HG03521 (cell line): ENCODE measurements at regions not wholly inside any gene's neighbourhood (a gene's known extent, or its start where the extent isn't known, plus 50 kb on each side); places are given as distances from the start of the nearest gene placed in this dataset.
"Not testable (repeated sequence)": the region's sequence is repeated elsewhere in the genome, so short reads cannot be mapped to it uniquely, and the experiment has no call there.

Experiments used
- ATAC-seq: cut with Tn5 transposase; IDR thresholded peaks from one replicate; pipeline ENCODE4 v1.9.1; 2021; ENCODE audit warnings: mild to moderate bottlenecking, moderate library complexity; ENCODE audit not compliant: unreplicated experiment

GRCh38 chr14:48622980-48623379 is 947.6 kb upstream of the MDGA2 start:
- no peak for ATAC-seq

GRCh38 chr14:48618057-48618456 is 942.7 kb upstream of the MDGA2 start:
- no peak for ATAC-seq

- ATAC-seq = no peak
These were observed 941.5 kb upstream of the MDGA2 start for GRCh38 chr14:48616931-48617330.

- no peak for ATAC-seq
These were observed 940.2 kb upstream of the MDGA2 start for GRCh38 chr14:48615618-48616017.

GRCh38 chr14:48614003-48614402 is 938.6 kb upstream of the MDGA2 start:
- no peak for ATAC-seq

- ATAC-seq = not testable (repeated sequence)
These were observed 931.6 kb upstream of the MDGA2 start for GRCh38 chr14:48606960-48607359.

- no peak for ATAC-seq
These were observed 923.1 kb upstream of the MDGA2 start for GRCh38 chr14:48598458-48598857.

- ATAC-seq = no peak
These were observed 910.7 kb upstream of the MDGA2 start for GRCh38 chr14:48586099-48586498.

- ATAC-seq = no peak
These were observed 908.6 kb upstream of the MDGA2 start for GRCh38 chr14:48584031-48584430.

- no peak for ATAC-seq
These were observed 907.5 kb upstream of the MDGA2 start for GRCh38 chr14:48582938-48583337.

GRCh38 chr14:48580692-48581091 is 905.3 kb upstream of the MDGA2 start:
- ATAC-seq = no peak

GRCh38 chr14:48575772-48576171 is 900.4 kb upstream of the MDGA2 start:
- ATAC-seq = no peak

- no peak for ATAC-seq
These were observed 893.3 kb upstream of the MDGA2 start for GRCh38 chr14:48568688-48569087.

GRCh38 chr14:48568252-48568651 is 892.8 kb upstream of the MDGA2 start:
- ATAC-seq = no peak

- no peak for ATAC-seq
These were observed 888.1 kb upstream of the MDGA2 start for GRCh38 chr14:48563489-48563888.

- ATAC-seq = not testable (repeated sequence)
These were observed 886.0 kb upstream of the MDGA2 start for GRCh38 chr14:48561438-48561837.

GRCh38 chr14:48560421-48560820 is 885.0 kb upstream of the MDGA2 start:
- ATAC-seq = no peak

- ATAC-seq = no peak
These were observed 878.0 kb upstream of the MDGA2 start for GRCh38 chr14:48553443-48553842.

- ATAC-seq = no peak
These were observed 871.6 kb upstream of the MDGA2 start for GRCh38 chr14:48546996-48547395.

- ATAC-seq = no peak
These were observed 862.2 kb upstream of the MDGA2 start for GRCh38 chr14:48537600-48537999.

- ATAC-seq = no peak
These were observed 860.9 kb upstream of the MDGA2 start for GRCh38 chr14:48536318-48536717.

GRCh38 chr14:48527832-48528231 is 852.4 kb upstream of the MDGA2 start:
- ATAC-seq = no peak

GRCh38 chr14:48526307-48526706 is 850.9 kb upstream of the MDGA2 start:
- ATAC-seq = no peak

GRCh38 chr14:48504921-48505320 is 829.5 kb upstream of the MDGA2 start:
- ATAC-seq = no peak
